GM23248 (cell line): ENCODE measurements at regions not wholly inside any gene's neighbourhood (a gene's known extent, or its start where the extent isn't known, plus 50 kb on each side); places are given as distances from the start of the nearest gene placed in this dataset.

ENCODE experiments used
- EZH2 ChIP-seq: fragments of 200-600 bp; sonication (generic); IDR thresholded peaks from 2 replicates; pipeline ENCODE4 v1.6.1; 2018; ENCODE audit warnings: antibody characterized with exemption, mild to moderate bottlenecking; ENCODE audit not compliant: insufficient read depth, poor library complexity, severe bottlenecking
- EZH2phosphoT487 ChIP-seq: fragments of 200-600 bp; sonication (generic); IDR thresholded peaks from 2 replicates; pipeline ENCODE4 v1.6.1; 2018; ENCODE audit warnings: antibody characterized with exemption, moderate library complexity, mild to moderate bottlenecking, low read depth; ENCODE audit not compliant: insufficient read depth

- TF ChIP-seq EZH2 (no peak), EZH2phosphoT487 (no peak)
Measured at GRCh38 chr10:124217906-124218804, 124.8 kb upstream of the CHST15 start.
